Stomach (tissue), 8 donors: ENCODE measurements at regions not wholly inside any gene's neighbourhood (a gene's known extent, or its start where the extent isn't known, plus 50 kb on each side); places are given as distances from the start of the nearest gene placed in this dataset.

ENCODE experiments used
- DNase-seq, 2 donors: peaks; one replicate each; pipeline versions ENCODE4 v3.0.0 to v3.0.0-alpha.2; 2013 to 2019
- H3K27ac ChIP-seq, 5 donors: fragments of 200-600 bp in 4 of 5; sonication (generic) in 4 of 5; one replicate each; pipeline ENCODE4 v1.5.1; 2013 to 2019; ENCODE audit warnings: mild to moderate bottlenecking in 1 of 5, moderate library complexity in 1 of 5
- H3K27me3 ChIP-seq, 3 donors: fragments of 200-600 bp; sonication (generic); one replicate each; pipeline ENCODE4 v1.5.1; 2017 to 2019; ENCODE audit warnings: mixed run types in 1 of 3
- H3K36me3 ChIP-seq, 4 donors: fragments of 200-600 bp; sonication (generic); 1 replicate in 3 of 4; 2 replicates in 1 of 4; pipeline ENCODE4 v1.5.1; 2016 to 2019
- H3K4me1 ChIP-seq, 4 donors: fragments of 200-600 bp; sonication (generic); one replicate each; pipeline ENCODE4 v1.5.1; 2016 to 2019
- H3K4me3 ChIP-seq, 4 donors: fragments of 200-600 bp; sonication (generic) in 3 of 4; one replicate each; pipeline ENCODE4 v1.5.1; 2016 to 2019; ENCODE audit warnings: mild to moderate bottlenecking in 1 of 4
- H3K9me3 ChIP-seq, 4 donors: fragments of 200-600 bp; sonication (generic); one replicate each; pipeline ENCODE4 v1.5.1; 2016 to 2019
- EP300 ChIP-seq: sonication (generic); formaldehyde crosslinking; IDR thresholded peaks from one replicate; pipeline ENCODE4 v1.6.1; 2017; ENCODE audit warnings: antibody characterized with exemption
- POLR2A ChIP-seq, 4 donors: fragments of 450-650 bp; IDR thresholded peaks; one replicate each; pipeline ENCODE4 v1.6.1; 2016; ENCODE audit warnings: antibody characterized with exemption in 4 of 4, control low read depth in 2 of 4, mild to moderate bottlenecking in 1 of 4, moderate library complexity in 1 of 4
- POLR2AphosphoS5 ChIP-seq, 3 donors: sonication (generic); formaldehyde crosslinking; IDR thresholded peaks; one replicate each; pipeline ENCODE4 v1.6.1; 2016; ENCODE audit warnings: antibody characterized with exemption in 3 of 3
- WGBS, 5 donors: extraction: QIAGEN DNeasy Blood & Tissue Kit in 3 of 5; methylation state at CpG; one replicate each; pipeline versions ENCODE4 v1.1.5 to v1.1.7; 2013 to 2018; 5-methylcytosine and 5-hydroxymethylcytosine counted together
- intact Hi-C: fragments of 100-400 bp; cut with DNase I; formaldehyde crosslinking; loops from one replicate; pipeline ENCODE4 v1.15.1; 2023; ENCODE audit warnings: low total_unique reads
- TF ChIP-seq, protein P1 (sequence below), 7 experiments: fragments of 450-650 bp in 4 of 7; fragments of 200-600 bp in 3 of 7; sonication (generic) in 3 of 7; IDR thresholded peaks; one replicate each; pipeline ENCODE4 v1.5.1; 2016 to 2019; ENCODE audit warnings: antibody characterized with exemption in 7 of 7, control low read depth in 2 of 7, mild to moderate bottlenecking in 1 of 7
- donor health status: healthy with polysubstance abuse.
- donor health status: Bipolar disorder and iron deficiency.
- donor health status: healthy.

DNA sequence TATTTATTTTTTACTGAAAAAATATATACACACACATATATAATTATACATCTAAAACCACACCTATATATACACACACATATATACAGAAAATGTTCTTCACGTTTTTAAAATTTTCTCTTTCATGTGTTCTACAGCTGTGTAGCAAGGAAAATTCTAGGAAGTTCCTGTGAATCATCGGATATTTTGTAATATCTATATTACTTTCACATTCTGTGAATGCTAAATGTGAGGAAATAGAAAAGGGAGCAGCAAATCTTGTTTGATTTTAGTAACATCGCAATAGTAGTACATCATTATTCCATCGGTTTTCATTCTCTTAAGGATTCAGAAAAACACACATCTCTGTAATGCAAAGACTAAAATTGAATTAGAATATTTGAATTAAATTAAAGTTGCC, 836.8 kb upstream of the NECTIN3 start:
- Histone ChIP-seq H3K4me1 (no peaks in the 10 kb centered on the region), H3K27me3 (no peaks in the 10 kb centered on the region), H3K27ac (no peak overlapping the region), H3K4me3 (no peak overlapping the region), H3K36me3 (no peaks in the 10 kb centered on the region), H3K9me3 (no peaks in the 10 kb centered on the region)
- TF ChIP-seq POLR2AphosphoS5 (IDR thresholded peaks at IDR 0.05), result no peak
- TF ChIP-seq EP300, result no peak
- no peak for TF ChIP-seq POLR2A (IDR thresholded peaks at IDR 0.05)
- TF ChIP-seq, protein P1, sequence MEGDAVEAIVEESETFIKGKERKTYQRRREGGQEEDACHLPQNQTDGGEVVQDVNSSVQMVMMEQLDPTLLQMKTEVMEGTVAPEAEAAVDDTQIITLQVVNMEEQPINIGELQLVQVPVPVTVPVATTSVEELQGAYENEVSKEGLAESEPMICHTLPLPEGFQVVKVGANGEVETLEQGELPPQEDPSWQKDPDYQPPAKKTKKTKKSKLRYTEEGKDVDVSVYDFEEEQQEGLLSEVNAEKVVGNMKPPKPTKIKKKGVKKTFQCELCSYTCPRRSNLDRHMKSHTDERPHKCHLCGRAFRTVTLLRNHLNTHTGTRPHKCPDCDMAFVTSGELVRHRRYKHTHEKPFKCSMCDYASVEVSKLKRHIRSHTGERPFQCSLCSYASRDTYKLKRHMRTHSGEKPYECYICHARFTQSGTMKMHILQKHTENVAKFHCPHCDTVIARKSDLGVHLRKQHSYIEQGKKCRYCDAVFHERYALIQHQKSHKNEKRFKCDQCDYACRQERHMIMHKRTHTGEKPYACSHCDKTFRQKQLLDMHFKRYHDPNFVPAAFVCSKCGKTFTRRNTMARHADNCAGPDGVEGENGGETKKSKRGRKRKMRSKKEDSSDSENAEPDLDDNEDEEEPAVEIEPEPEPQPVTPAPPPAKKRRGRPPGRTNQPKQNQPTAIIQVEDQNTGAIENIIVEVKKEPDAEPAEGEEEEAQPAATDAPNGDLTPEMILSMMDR (IDR thresholded peaks at IDR 0.05), result no peak
- 84 to 96% (median 90%) methylated on average over 4 of the region's 4 CpGs for WGBS, 5 donors
- intact Hi-C loops, result no loop called here
- no peak for DNase-seq

DNA sequence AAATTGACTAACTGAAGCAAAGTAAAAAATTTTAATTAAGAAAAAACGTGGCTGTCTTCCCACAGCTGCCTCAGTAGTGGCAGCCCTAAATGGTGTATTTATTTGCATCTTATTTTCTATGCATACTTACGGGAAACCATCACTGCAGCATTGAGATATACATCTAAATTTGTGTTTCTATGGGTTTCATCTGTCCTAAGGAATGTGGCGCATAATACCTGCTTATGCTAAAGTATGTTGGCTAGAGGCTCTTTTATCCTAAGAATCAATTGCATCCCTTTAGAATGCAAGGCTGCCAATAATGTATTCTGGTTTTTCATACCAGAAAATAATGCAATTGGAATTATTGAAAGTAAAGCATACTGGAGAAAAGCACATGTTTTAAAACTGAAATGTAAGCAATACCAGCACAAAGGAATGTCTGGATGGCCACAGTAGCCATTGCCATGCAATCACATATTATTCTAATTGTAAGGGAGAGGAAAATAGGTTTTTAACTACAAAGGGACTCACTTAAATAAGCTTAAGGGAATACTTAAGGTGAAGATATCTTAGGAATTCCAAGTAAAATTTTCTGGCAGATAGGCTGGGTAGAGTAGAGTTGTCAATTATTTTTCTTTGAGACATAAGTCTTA, 834.5 kb upstream of the NECTIN3 start:
- Histone ChIP-seq H3K9me3 (no peaks in the 10 kb centered on the region), H3K4me1 (no peaks in the 10 kb centered on the region), H3K27me3 (no peaks in the 10 kb centered on the region), H3K4me3 (no peak overlapping the region), H3K27ac (no peak overlapping the region), H3K36me3 (no peaks in the 10 kb centered on the region)
- intact Hi-C loops, result no loop called here
- WGBS, 5 donors, result 66 to 72% (median 71%) methylated on average over 3 of the region's 3 CpGs
- no peak for DNase-seq
- TF ChIP-seq POLR2AphosphoS5 (IDR thresholded peaks at IDR 0.05) (no peak), EP300 (no peak), POLR2A (IDR thresholded peaks at IDR 0.05) (no peak)
- TF ChIP-seq, protein P1 (IDR thresholded peaks at IDR 0.05), result no peak

DNA sequence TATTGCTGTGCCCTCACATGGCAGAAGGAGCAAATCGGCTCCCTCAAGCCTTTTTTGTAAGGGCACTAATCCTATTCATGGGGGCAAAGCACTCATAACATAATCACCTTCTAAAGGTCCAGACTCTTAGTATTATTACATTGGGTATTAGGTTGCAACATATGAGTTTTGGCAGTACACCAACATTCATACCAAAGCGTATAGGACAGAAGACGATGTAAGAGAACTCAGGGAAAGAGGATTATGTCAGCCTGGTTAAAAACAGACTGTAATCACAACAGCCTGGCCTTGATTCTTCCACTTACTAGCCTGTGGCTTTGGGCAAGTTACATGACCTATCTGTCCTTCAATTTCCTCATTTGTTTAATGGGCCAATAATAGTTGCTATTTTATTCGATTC, 828.5 kb upstream of the NECTIN3 start:
- intact Hi-C loops, result no loop called here
- H3K4me3 ChIP-seq, result no peak overlapping the region
- TF ChIP-seq POLR2AphosphoS5 (IDR thresholded peaks at IDR 0.05) (no peak), POLR2A (IDR thresholded peaks at IDR 0.05) (no peak), EP300 (no peak)
- TF ChIP-seq, protein P1 (IDR thresholded peaks at IDR 0.05), result no peak
- H3K4me1 ChIP-seq, result no peaks in the 10 kb centered on the region
- no peaks in the 10 kb centered on the region for H3K36me3 ChIP-seq
- no peaks in the 10 kb centered on the region for H3K9me3 ChIP-seq
- no peak for DNase-seq
- WGBS, 5 donors, result 80 to 95% (median 85%) methylated on average over 4 of the region's 4 CpGs
- H3K27me3 ChIP-seq, result no peaks in the 10 kb centered on the region
- no peak overlapping the region for H3K27ac ChIP-seq

DNA sequence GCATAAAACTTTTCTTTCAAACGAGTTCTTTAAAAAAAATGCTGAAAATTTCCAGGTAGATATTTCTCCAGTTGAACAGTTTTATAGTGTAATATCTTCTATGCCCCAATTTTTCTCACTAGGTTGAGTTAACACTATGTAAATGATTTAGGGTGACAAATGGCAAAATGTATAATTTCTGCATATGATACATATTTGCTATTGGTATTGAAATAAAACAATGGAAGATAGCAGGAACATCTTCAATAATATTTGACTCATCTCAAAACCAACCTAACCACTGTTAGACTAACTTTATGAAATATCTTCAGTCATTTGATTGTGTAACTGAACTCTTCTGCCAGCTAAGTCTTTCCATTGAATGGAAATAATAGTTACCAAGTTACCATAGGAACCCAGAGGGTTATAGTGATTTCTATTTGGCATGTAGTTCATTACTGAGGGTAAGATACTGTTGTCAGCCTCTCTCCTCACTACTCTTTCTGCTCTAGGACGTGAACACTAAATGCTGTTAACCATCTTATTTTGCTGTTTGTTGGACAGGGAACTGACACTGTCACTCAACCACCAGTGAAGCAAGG, 824.7 kb upstream of the NECTIN3 start:
- Histone ChIP-seq H3K4me1 (no peaks in the 10 kb centered on the region), H3K27ac (no peak overlapping the region), H3K4me3 (no peak overlapping the region), H3K36me3 (no peaks in the 10 kb centered on the region), H3K9me3 (no peaks in the 10 kb centered on the region), H3K27me3 (no peaks in the 10 kb centered on the region)
- no peak for DNase-seq
- no peak for TF ChIP-seq EP300
- TF ChIP-seq, protein P1 (IDR thresholded peaks at IDR 0.05), result no peak
- no peak for TF ChIP-seq POLR2A (IDR thresholded peaks at IDR 0.05)
- no peak for TF ChIP-seq POLR2AphosphoS5 (IDR thresholded peaks at IDR 0.05)
- intact Hi-C loops, result no loop called here
- WGBS, 5 donors, result 38 to 46% (median 42%) methylated on average over 2 of the region's 2 CpGs
